Transverse colon (tissue), 3 donors: ENCODE measurements at regions not wholly inside any gene's neighbourhood (a gene's known extent, or its start where the extent isn't known, plus 50 kb on each side); places are given as distances from the start of the nearest gene placed in this dataset.

Experiments
- CTCF ChIP-seq, 5 experiments: fragments of 200-600 bp in 3 of 5; fragments of 450-650 bp in 2 of 5; sonication (generic) in 3 of 5; IDR thresholded peaks; 1 replicate in 2 of 5; 2 replicates in 3 of 5; pipeline ENCODE4 v1.5.1; 2016 to 2017; ENCODE audit warnings: antibody characterized with exemption in 5 of 5, inconsistent platforms in 3 of 5, mild to moderate bottlenecking in 2 of 5, moderate library complexity in 1 of 5
- EP300 ChIP-seq: sonication (generic); formaldehyde crosslinking; IDR thresholded peaks from one replicate; pipeline ENCODE4 v1.6.1; 2017; ENCODE audit warnings: antibody characterized with exemption, low read depth

- TF ChIP-seq CTCF (IDR thresholded peaks at IDR 0.05) (no peak), EP300 (no peak)
Observed at GRCh38 chr10:57224811-57225210, 863.8 kb upstream of the ZWINT start.
